Non-pigmented ciliary epithelial cell (primary cell): ENCODE measurements at regions not wholly inside any gene's neighbourhood (a gene's known extent, or its start where the extent isn't known, plus 50 kb on each side); places are given as distances from the start of the nearest gene placed in this dataset.

ENCODE experiments used
- DNase-seq: peaks from one replicate; pipeline ENCODE4 v3.0.0-alpha.2; 2010; ENCODE audit warnings: low read depth

- no peak for DNase-seq
Observed at GRCh38 chr5:58066076-58066475, 393.8 kb downstream of the PLK2 start.

DNA sequence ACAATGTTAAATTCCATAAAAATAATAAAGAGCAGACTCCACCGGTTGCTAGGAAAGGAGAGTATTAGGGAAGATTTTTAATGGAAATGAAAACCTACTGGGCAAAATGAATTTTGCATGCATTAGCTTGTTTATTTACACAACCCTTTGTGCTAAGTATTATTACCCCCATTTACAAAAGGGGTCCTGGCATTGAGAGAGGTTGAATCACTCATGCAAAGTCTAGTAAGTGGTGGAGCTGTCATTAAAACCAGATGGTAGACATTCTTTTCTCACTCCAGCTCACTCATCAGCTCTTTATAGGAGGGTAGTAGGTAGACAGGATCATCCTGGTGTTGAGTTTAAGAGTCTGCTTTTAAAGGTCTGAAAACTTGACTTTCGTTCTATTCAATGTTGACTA is 395.1 kb downstream of the PLK2 start:
- no peak for DNase-seq

- DNase-seq, result no peak
Observed at GRCh38 chr5:58060996-58061395, 398.9 kb downstream of the PLK2 start.

DNA sequence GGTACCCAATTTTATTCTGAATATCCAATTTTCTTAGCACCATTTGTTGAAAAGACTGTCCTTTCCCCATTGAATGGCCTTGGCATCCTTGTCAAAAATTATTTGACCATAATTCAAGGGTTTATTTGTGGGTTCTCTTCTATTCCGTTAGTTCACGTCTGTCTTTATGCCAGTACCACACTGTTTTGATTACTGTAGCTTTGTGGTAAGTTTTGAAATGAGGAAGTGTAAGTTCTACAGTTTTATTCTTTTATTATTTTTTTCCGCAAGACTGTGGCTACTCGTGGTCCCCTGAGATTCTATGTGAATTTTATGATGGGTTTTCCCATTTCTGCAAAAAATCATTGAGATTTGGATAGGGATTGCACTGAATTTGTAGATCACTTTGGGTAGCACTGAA is 402.6 kb downstream of the PLK2 start:
- DNase-seq, result no peak

DNA sequence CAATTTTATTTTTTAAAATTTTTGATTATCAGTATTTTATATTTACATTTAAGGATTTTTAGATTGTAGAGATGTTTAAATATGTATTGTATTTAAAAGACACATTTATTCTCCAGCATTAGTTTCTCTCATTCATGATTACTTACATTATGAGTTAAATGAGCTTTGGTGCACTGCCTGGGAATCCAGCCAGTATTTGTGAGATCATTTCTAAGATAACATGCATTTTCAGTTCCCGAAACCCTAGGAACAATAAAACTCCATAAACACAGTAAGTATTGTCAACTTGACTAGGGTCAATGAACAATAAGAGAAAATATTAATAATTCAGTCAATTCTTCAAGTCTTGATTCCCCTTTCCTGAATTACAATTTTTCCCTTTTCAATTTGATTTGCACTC is 403.3 kb downstream of the PLK2 start:
- DNase-seq, result peak; percentile 37

DNA sequence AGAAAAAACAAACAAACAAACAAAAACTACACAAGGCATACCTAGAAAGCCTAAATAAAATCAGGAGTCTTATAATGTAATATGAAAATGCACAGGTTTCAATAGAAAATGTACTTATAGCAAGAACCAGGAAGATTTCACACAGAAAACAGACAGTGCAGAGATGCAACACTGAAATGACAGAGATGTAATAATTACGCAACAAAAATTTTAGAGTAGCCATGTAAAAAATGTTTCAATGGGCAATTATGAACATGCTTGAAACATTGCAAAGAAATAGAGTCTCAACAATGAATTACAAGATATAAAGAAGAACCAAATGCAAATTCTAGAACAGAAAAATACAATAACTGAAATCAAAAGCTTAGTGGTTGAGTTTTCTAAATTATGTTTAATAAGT is 405.9 kb downstream of the PLK2 start:
- no peak for DNase-seq

DNA sequence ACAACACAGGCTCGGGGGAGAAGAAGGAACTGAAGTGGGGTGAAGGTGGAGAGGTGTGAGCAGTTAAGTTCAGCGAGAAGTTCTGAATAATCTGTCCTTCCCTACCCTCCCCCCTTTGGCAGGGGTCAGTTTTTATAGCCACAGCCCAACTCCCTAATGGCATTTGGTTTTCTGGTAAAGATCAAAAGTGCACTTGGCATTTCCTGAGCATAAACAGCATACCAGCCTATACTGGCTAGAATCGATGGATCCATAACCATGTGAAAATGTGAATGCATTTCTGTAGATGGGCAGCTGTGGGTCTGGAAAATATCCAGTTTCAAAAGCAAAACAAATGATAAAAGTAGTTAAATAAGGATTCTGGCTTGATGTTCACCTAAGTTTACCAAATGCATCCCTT is 410.9 kb downstream of the PLK2 start:
- DNase-seq, result no peak

DNA sequence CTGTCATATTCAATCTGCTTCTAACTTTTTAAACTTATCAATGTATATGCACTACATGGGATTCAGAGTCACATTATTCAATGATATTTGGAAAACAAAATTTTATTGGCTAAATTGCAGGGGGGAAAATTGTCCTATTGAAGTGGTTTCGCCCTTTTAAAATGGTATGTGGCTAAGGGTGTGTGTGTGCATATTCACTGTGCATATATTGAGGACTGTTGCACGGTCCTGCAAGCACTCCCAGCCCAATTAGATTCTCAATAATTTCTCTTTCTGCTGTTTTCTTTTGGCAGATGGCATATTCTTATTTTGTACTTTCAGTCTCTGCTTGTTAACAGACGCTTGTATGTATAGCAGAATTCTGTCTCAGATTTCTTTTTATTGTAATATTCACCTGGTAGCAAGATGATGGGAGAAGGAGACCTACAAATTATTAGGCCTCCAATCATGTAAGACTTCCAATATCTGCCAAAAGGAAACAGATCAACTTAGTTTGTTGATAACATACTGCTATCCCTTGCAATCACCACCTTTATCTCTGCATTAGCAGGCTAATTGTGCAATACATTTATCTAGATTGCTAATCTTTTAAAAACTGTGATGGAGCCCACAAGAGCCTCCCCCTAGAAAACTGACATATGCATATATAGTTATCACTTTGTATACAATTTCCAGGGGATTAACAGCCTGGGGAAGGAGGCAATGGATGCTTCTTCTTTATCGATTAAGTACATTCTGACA is 411.5 kb downstream of the PLK2 start:
- DNase-seq, result no peak

DNA sequence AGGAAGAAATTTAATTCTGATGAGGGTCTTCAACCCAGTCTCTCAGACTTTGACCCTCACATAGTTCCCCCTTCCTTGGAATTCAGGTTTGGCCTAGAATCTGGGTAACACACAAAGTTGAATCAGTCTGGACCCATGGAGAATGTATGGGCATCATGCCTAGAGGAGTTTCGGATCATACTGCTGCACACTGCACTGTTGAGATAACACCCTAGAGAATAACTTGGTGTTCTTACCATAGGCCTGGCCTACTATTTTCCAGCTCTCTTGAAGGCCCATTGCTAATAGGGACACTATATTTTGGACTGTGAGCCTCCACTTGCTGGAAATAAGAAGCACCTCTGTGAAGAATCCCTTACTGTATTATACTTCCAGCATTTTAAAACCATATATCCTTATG is 413.5 kb downstream of the PLK2 start:
- no peak for DNase-seq

DNA sequence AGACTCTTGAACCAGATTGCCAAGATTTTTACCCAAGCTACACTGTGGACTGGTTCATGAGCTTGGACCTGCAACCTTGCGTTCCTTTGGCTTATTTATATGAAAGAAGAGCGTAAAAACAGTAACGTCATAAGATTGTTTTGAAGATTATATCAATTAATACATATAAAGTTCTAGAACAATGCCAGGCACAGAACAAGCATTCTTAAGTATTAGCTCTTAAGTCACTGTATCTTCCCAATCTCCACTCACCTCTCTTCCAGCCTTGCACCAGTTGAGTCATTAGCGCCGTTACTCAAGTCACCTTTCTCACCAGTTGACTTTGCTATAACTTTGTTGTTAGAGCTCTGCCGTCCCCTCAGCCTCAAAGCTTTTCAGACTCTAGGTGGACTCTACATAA is 415.7 kb downstream of the PLK2 start:
- no peak for DNase-seq

GRCh38 chr5:58043032-58043945 is 416.6 kb downstream of the PLK2 start:
- no peak for DNase-seq

- DNase-seq, result no peak
Observed at GRCh38 chr5:58041884-58042283, 418.0 kb downstream of the PLK2 start.

DNA sequence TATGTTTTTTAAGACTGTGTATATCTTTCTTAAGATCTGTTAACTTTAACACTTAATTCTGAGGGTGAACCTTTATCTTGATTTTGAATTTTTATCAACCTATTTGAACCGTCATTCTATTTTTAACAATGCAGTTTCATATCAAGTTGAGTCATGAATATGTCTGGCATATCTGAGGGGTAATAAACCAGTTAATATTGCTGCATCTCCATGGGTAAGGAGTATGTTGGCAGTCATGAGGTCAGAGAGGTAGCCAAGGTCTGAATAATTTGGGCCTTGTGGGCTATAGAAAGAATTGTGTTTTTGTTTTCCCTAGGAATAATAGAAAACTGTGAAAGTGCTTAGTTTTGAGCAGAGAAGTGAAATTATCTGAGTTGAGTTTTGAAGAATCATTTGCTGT is 419.0 kb downstream of the PLK2 start:
- DNase-seq, result no peak

GRCh38 chr5:58040044-58040443 is 419.8 kb downstream of the PLK2 start:
- DNase-seq, result no peak

- no peak for DNase-seq
Observed at GRCh38 chr5:58037899-58038298, 422.0 kb downstream of the PLK2 start.

DNA sequence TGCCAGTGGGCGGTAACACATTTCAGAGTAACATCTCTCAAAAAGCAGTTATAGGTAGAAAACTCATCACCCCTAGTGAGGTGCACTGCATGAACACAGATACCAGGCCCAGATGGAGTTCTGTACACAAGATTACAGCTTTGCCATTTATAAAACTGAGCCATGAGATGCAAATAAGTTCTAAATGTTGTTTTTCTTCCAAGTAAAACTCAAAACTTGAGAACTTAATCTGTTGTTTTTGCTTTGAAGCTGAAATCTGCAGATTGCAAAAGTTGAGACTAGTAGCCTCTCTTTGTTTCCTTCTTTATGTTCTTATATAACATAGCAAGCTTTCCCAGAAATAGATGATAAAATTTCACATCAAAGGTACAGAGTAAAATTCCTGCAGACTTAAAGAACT is 434.1 kb downstream of the PLK2 start:
- DNase-seq, result no peak

DNA sequence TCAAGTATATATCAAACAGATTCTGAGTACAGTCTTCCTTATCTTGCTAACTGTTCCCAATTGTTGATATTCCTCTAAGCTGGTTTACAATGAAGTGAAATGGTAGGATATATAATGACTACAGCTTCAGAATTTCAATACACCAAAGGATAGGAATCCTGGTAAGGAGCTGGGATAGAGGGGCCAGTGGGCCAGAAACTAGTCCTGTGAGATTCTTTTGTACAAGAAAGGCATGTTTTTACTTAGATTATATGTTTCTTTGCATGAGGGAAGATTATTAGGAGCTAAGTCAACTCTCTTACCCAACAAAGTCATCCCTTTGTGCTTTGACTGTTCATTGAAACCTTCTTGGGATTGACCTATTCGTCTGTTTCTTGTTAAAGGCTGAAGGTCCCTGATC is 435.7 kb downstream of the PLK2 start:
- DNase-seq, result no peak

DNA sequence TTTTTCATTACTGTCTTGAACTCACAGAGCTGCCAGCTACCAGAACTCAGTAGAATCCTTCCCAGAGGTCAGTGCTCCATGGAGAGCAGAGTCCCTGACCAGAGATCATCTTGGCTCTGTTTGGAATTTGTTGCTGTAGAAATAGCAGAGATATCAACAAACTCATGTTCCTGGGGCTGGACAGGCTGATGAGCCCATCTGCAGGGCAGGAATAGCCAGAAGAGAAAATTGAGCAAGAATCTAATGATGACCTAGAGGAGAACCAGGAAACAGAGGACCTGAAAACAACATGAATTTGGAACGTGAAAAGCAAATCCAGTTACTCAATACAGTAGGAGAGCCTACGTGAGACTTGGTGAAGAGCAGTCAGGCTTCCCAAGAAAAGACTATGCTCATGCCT is 437.8 kb downstream of the PLK2 start:
- no peak for DNase-seq

- no peak for DNase-seq
Observed at GRCh38 chr5:58021466-58021865, 438.4 kb downstream of the PLK2 start.

DNA sequence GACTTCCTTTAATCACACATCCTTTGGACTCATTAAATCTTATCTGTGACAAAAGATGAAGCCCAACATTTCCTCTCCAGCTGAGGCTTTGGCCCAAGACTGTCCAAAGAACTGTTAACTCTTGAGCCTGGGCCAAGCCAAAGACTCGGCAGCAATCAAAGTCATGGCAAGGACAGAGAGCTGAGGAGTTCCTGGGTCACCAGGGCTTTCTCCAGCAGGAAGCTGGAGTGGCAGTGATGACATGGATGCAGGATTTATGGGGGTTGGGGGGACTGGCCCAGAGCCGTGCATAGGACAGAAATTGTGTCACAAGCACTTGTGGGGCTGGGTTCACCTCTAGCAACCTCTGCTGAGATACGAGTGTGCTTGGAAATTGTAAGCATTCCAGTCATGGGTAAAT is 440.3 kb downstream of the PLK2 start:
- no peak for DNase-seq

DNA sequence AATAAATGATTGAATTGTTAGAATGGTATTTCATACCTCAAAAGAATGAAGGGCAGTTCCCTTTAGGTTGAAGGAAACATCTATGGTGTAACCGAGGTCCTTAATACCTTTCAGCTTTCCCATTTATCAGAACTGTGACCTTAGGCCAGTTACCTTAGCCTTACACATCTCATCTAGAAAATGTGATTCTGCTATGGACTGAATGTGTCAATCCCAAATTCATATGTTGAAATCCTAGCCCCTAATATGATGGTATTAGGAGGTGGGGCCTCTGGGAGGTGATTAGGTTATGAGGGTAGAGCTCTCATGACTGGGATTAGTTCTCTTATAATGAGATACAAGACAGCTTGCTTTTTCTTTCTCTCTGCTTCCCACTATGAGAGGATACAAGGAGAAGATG is 441.9 kb downstream of the PLK2 start:
- DNase-seq, result no peak

- no peak for DNase-seq
Observed at GRCh38 chr5:58016877-58017276, 443.0 kb downstream of the PLK2 start.

- DNase-seq, result no peak
Observed at GRCh38 chr5:58016358-58016757, 443.5 kb downstream of the PLK2 start.

DNA sequence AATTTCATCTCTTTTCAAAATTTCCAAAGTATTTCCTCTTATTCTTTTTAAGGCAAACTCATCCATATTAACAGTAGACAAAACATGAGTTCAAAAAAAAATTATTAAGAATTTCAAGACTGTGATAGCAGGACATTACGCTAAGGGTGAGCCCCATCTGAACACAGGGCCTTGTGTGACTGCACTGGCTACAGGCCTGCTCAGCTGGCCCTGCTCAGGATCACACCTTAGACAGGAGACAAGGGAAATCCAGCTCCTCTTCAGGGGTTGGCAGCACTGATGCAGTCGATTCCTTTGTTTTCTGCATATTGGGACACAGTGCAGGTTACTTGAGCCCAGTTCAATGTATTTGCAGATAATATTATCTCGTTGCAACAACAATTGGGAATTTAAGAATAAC is 444.7 kb downstream of the PLK2 start:
- no peak for DNase-seq
